Lower leg skin (tissue), 3 donors: ENCODE measurements at regions not wholly inside any gene's neighbourhood (a gene's known extent, or its start where the extent isn't known, plus 50 kb on each side); places are given as distances from the start of the nearest gene placed in this dataset.

ENCODE experiments used
- POLR2A ChIP-seq, 2 donors: fragments of 450-650 bp; IDR thresholded peaks; one replicate each; pipeline ENCODE4 v1.6.1; 2016 to 2017; ENCODE audit warnings: antibody characterized with exemption in 2 of 2, mild to moderate bottlenecking in 1 of 2, moderate library complexity in 1 of 2
- TF ChIP-seq, protein P1 (sequence below), 3 donors: fragments of 450-650 bp; IDR thresholded peaks; one replicate each; pipeline ENCODE4 v1.5.1; 2016; ENCODE audit warnings: antibody characterized with exemption in 3 of 3, mild to moderate bottlenecking in 3 of 3, moderate library complexity in 2 of 3

DNA sequence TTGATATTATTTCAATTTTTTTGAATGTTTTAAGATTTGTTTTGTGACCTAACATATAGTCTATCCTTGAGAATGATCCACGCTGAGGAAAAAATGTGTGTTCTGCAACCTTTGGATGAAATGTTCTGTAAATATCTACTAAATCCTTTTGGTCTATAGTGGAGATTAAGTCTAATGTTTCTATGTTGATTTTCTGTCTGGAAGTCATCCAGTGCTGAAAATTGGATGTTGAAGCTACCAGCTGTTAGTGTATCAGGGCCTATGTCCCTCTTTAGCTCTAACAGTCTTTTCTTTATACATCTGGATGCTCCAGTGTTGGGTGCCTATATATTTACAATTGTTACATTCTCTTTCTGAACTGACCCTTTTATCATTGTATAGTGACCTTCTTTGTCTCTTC, 422.3 kb downstream of the TMEM232 start:
- TF ChIP-seq, protein P1, sequence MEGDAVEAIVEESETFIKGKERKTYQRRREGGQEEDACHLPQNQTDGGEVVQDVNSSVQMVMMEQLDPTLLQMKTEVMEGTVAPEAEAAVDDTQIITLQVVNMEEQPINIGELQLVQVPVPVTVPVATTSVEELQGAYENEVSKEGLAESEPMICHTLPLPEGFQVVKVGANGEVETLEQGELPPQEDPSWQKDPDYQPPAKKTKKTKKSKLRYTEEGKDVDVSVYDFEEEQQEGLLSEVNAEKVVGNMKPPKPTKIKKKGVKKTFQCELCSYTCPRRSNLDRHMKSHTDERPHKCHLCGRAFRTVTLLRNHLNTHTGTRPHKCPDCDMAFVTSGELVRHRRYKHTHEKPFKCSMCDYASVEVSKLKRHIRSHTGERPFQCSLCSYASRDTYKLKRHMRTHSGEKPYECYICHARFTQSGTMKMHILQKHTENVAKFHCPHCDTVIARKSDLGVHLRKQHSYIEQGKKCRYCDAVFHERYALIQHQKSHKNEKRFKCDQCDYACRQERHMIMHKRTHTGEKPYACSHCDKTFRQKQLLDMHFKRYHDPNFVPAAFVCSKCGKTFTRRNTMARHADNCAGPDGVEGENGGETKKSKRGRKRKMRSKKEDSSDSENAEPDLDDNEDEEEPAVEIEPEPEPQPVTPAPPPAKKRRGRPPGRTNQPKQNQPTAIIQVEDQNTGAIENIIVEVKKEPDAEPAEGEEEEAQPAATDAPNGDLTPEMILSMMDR (IDR thresholded peaks at IDR 0.05): no peak
- TF ChIP-seq POLR2A (IDR thresholded peaks at IDR 0.05): no peak
